ENCODE measurements at regions not wholly inside any gene's neighbourhood (a gene's known extent, or its start where the extent isn't known, plus 50 kb on each side); places are given as distances from the start of the nearest gene placed in this dataset.

- Mint-ChIP-seq H3K9me3 (ENCODE audit: unreplicated experiment) (peaks cover 5% of the 10 kb centered on the region), H3K36me3 (ENCODE audit: unreplicated experiment) (peaks cover 7% of the 10 kb centered on the region), H3K27ac (ENCODE audit: unreplicated experiment) (no peak overlapping the region), H3K4me1 (ENCODE audit: low read depth, unreplicated experiment) (no peaks in the 10 kb centered on the region), H3K27me3 (ENCODE audit: unreplicated experiment) (no peaks in the 10 kb centered on the region), H3K4me3 (ENCODE audit: unreplicated experiment) (no peak overlapping the region)
- DNase-seq = no peak
- TF ChIP-seq, protein P1, sequence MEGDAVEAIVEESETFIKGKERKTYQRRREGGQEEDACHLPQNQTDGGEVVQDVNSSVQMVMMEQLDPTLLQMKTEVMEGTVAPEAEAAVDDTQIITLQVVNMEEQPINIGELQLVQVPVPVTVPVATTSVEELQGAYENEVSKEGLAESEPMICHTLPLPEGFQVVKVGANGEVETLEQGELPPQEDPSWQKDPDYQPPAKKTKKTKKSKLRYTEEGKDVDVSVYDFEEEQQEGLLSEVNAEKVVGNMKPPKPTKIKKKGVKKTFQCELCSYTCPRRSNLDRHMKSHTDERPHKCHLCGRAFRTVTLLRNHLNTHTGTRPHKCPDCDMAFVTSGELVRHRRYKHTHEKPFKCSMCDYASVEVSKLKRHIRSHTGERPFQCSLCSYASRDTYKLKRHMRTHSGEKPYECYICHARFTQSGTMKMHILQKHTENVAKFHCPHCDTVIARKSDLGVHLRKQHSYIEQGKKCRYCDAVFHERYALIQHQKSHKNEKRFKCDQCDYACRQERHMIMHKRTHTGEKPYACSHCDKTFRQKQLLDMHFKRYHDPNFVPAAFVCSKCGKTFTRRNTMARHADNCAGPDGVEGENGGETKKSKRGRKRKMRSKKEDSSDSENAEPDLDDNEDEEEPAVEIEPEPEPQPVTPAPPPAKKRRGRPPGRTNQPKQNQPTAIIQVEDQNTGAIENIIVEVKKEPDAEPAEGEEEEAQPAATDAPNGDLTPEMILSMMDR (IDR thresholded peaks at IDR 0.05; ENCODE audit: partially characterized antibody, unreplicated experiment) = no peak
Observed at GRCh38 chr4:81883004-81883403, 411.3 kb upstream of the RASGEF1B start.

DNA sequence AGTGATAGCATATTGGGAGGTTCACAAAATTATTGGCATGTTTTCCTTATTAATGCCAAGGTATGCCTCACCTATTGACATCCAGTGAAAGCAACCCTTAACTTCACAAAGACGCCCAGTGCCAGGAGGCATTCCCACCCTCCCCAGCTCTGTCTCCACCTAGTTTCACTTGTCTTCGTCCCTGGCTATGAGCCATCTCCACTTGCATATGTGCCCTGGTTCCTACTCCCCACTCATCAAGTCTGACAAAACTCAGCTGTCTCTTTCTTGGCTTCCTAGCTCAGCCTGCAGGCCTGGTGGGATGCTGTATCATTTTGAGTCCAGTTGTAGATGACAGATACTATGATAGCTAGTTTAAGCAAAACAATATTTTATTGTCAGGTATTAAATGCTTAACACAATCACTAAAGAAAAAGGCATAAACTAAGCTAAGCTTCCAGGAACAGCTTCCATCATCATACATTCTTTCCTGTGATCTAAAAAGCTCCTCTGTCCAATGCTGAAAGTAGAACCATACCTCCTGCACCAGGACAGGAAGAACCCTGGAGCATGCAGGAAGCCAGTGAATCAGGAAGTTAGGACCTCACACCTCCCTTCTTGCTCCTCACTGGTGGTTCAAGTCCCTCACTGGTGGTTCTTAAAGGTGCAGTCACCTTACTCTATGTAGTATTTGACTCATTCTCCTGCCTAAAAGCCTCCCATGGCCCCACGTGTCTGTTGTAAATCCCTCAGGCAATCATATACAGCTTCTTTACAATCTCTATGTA, 410.3 kb upstream of the RASGEF1B start:
- peaks cover 5% of the 10 kb centered on the region for H3K9me3 Mint-ChIP-seq (ENCODE audit: unreplicated experiment)
- H3K4me3 Mint-ChIP-seq (ENCODE audit: unreplicated experiment) = no peak overlapping the region
- H3K4me1 Mint-ChIP-seq (ENCODE audit: low read depth, unreplicated experiment) = no peaks in the 10 kb centered on the region
- TF ChIP-seq, protein P1 (IDR thresholded peaks at IDR 0.05; ENCODE audit: partially characterized antibody, unreplicated experiment) = no peak
- peaks cover 7% of the 10 kb centered on the region for H3K36me3 Mint-ChIP-seq (ENCODE audit: unreplicated experiment)
- H3K27ac Mint-ChIP-seq (ENCODE audit: unreplicated experiment) = no peak overlapping the region
- DNase-seq = no peak
- H3K27me3 Mint-ChIP-seq (ENCODE audit: unreplicated experiment) = no peaks in the 10 kb centered on the region

GRCh38 chr4:81876106-81876505, 404.4 kb upstream of the RASGEF1B start:
- no peak for DNase-seq
- Mint-ChIP-seq H3K27ac (ENCODE audit: unreplicated experiment) (no peak overlapping the region), H3K27me3 (ENCODE audit: unreplicated experiment) (no peaks in the 10 kb centered on the region), H3K36me3 (ENCODE audit: unreplicated experiment) (no peaks in the 10 kb centered on the region), H3K4me3 (ENCODE audit: unreplicated experiment) (no peak overlapping the region), H3K9me3 (ENCODE audit: unreplicated experiment) (no peaks in the 10 kb centered on the region), H3K4me1 (ENCODE audit: low read depth, unreplicated experiment) (peaks cover 13% of the 10 kb centered on the region)
- TF ChIP-seq, protein P1 (IDR thresholded peaks at IDR 0.05; ENCODE audit: partially characterized antibody, unreplicated experiment) = no peak

DNA sequence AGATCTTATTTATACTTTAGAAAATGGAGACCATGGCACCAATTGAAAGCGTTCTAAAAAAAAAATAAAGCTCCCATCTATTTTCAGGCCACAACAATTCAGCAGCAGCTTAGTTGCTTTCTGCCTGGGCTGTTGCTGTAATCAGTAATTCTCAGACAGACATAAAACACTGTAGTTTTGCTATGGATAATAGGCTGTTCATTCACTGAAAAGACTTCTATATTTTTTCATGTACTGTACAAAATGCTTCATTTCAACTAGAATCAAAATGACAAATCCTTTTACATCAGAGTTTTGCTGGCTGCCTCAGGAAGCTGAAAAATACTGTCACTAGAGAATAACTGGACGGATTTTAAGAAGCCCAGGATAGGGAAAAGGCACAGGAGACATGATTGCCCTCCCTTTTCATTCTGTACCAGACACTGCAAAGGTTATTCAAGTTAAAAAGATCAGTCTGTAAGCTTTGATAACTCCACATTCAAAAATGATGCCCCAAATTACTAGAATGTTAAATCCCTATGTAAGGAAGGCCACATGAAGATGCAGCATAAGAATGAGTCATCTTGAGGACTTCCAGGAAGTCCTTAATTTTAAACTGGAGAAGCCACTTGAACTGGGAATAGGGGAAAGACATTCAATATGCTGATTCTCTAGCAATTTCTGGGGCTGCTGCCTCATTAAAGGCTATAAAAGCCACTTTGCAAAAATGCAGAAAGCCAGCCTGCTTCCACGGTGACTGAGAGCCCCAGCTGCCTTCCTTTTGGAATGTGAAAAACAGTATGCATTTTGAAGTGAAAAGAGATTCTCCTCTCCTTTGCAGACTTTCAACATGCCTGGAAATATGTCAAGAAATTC, 403.2 kb upstream of the RASGEF1B start:
- TF ChIP-seq, protein P1 (IDR thresholded peaks at IDR 0.05; ENCODE audit: partially characterized antibody, unreplicated experiment) = no peak
- H3K4me3 Mint-ChIP-seq (ENCODE audit: unreplicated experiment) = no peak overlapping the region
- H3K27ac Mint-ChIP-seq (ENCODE audit: unreplicated experiment) = no peak overlapping the region
- no peak for DNase-seq
- H3K9me3 Mint-ChIP-seq (ENCODE audit: unreplicated experiment) = no peaks in the 10 kb centered on the region
- no peaks in the 10 kb centered on the region for H3K27me3 Mint-ChIP-seq (ENCODE audit: unreplicated experiment)
- H3K4me1 Mint-ChIP-seq (ENCODE audit: low read depth, unreplicated experiment) = peaks cover 13% of the 10 kb centered on the region
- H3K36me3 Mint-ChIP-seq (ENCODE audit: unreplicated experiment) = no peaks in the 10 kb centered on the region

- Mint-ChIP-seq H3K4me3 (ENCODE audit: unreplicated experiment) (no peak overlapping the region), H3K4me1 (ENCODE audit: low read depth, unreplicated experiment) (peaks cover 6% of the 10 kb centered on the region), H3K27ac (ENCODE audit: unreplicated experiment) (no peak overlapping the region), H3K27me3 (ENCODE audit: unreplicated experiment) (no peaks in the 10 kb centered on the region), H3K9me3 (ENCODE audit: unreplicated experiment) (no peaks in the 10 kb centered on the region), H3K36me3 (ENCODE audit: unreplicated experiment) (peaks cover 12% of the 10 kb centered on the region)
- TF ChIP-seq, protein P1 (IDR thresholded peaks at IDR 0.05; ENCODE audit: partially characterized antibody, unreplicated experiment) = no peak
- DNase-seq = no peak
Observed at GRCh38 chr4:81870275-81870674, 398.6 kb upstream of the RASGEF1B start.
